Osteocyte (in vitro differentiated cells): ENCODE measurements at regions not wholly inside any gene's neighbourhood (a gene's known extent, or its start where the extent isn't known, plus 50 kb on each side); places are given as distances from the start of the nearest gene placed in this dataset.

Source experiments
- DNase-seq: peaks from one replicate; pipeline ENCODE4 v3.0.0; 2021; ENCODE audit warnings: mixed read lengths; ENCODE audit not compliant: unreplicated experiment; ENCODE audit errors: extremely low spot score
- H3K27ac Mint-ChIP-seq: one replicate; pipeline ENCODE4 v1.8.0; 2021; ENCODE audit warnings: mild to moderate bottlenecking, mixed read lengths; ENCODE audit not compliant: unreplicated experiment
- H3K27me3 Mint-ChIP-seq: one replicate; pipeline ENCODE4 v1.8.0; 2021; ENCODE audit warnings: mixed read lengths; ENCODE audit not compliant: unreplicated experiment
- H3K36me3 Mint-ChIP-seq: one replicate; pipeline ENCODE4 v1.8.0; 2021; ENCODE audit warnings: mixed read lengths; ENCODE audit not compliant: unreplicated experiment
- H3K4me1 Mint-ChIP-seq: one replicate; pipeline ENCODE4 v1.8.0; 2021; ENCODE audit warnings: mixed read lengths; ENCODE audit not compliant: unreplicated experiment
- H3K4me3 Mint-ChIP-seq: one replicate; pipeline ENCODE4 v1.8.0; 2021; ENCODE audit warnings: mild to moderate bottlenecking, moderate library complexity, mixed read lengths; ENCODE audit not compliant: unreplicated experiment
- H3K9me3 Mint-ChIP-seq: one replicate; pipeline ENCODE4 v1.8.0; 2021; ENCODE audit warnings: mixed read lengths; ENCODE audit not compliant: unreplicated experiment
- CTCF ChIP-seq: fragments of 200-600 bp; sonication (generic); IDR thresholded peaks from 2 replicates; pipeline ENCODE4 v1.5.0; 2021; ENCODE audit warnings: antibody characterized with exemption, mild to moderate bottlenecking, moderate library complexity

- Mint-ChIP-seq H3K9me3 (no peaks in the 10 kb centered on the region), H3K4me1 (peaks cover 10% of the 10 kb centered on the region), H3K27ac (no peak overlapping the region), H3K4me3 (no peak overlapping the region), H3K27me3 (no peaks in the 10 kb centered on the region), H3K36me3 (no peaks in the 10 kb centered on the region)
- no peak for TF ChIP-seq CTCF
- no peak for DNase-seq
Measured at GRCh38 chr18:42192251-42193248, 237.5 kb downstream of the PIK3C3 start.

- DNase-seq: no peak
- no peak overlapping the region for H3K27ac Mint-ChIP-seq
- no peak overlapping the region for H3K4me3 Mint-ChIP-seq
Measured at GRCh38 chr18:42196651-42197050, 241.6 kb downstream of the PIK3C3 start.

GRCh38 chr18:42201137-42201536 lies 246.1 kb downstream of the PIK3C3 start:
- DNase-seq: no peak
- no peak for TF ChIP-seq CTCF
- Mint-ChIP-seq H3K4me3 (no peak overlapping the region), H3K9me3 (no peaks in the 10 kb centered on the region), H3K27ac (no peak overlapping the region), H3K27me3 (no peaks in the 10 kb centered on the region), H3K36me3 (no peaks in the 10 kb centered on the region), H3K4me1 (no peaks in the 10 kb centered on the region)

More at GRCh38 chr18:42196651-42197050, 241.6 kb downstream of the PIK3C3 start:
- H3K4me1 Mint-ChIP-seq: no peaks in the 10 kb centered on the region
- H3K27me3 Mint-ChIP-seq: no peaks in the 10 kb centered on the region
- no peaks in the 10 kb centered on the region for H3K9me3 Mint-ChIP-seq
- no peaks in the 10 kb centered on the region for H3K36me3 Mint-ChIP-seq
- no peak for TF ChIP-seq CTCF

GRCh38 chr18:42211201-42211600 lies 256.2 kb downstream of the PIK3C3 start:
- Mint-ChIP-seq H3K9me3 (peaks cover 1% of the 10 kb centered on the region), H3K4me3 (no peak overlapping the region), H3K27me3 (peaks cover 3% of the 10 kb centered on the region), H3K27ac (no peak overlapping the region), H3K36me3 (no peaks in the 10 kb centered on the region), H3K4me1 (no peaks in the 10 kb centered on the region)
- no peak for DNase-seq
- TF ChIP-seq CTCF: no peak

- H3K27me3 Mint-ChIP-seq: peaks cover 10% of the 10 kb centered on the region
- no peak for DNase-seq
- no peak overlapping the region for H3K27ac Mint-ChIP-seq
- no peak for TF ChIP-seq CTCF
- H3K4me1 Mint-ChIP-seq: no peaks in the 10 kb centered on the region
- no peaks in the 10 kb centered on the region for H3K36me3 Mint-ChIP-seq
- no peaks in the 10 kb centered on the region for H3K9me3 Mint-ChIP-seq
- no peak overlapping the region for H3K4me3 Mint-ChIP-seq
Measured at GRCh38 chr18:42222557-42222956, 267.5 kb downstream of the PIK3C3 start.
